NT2/D1 (cell line): ENCODE measurements at regions not wholly inside any gene's neighbourhood (a gene's known extent, or its start where the extent isn't known, plus 50 kb on each side); places are given as distances from the start of the nearest gene placed in this dataset.

Experiments
- DNase-seq: peaks from one replicate; pipeline ENCODE4 v3.0.0-alpha.2; 2011; ENCODE audit warnings: low read depth, low spot score
- H3K27me3 ChIP-seq: 2 replicates; pipeline ENCODE4 v1.6.0; 2011; ENCODE audit warnings: mild to moderate bottlenecking; ENCODE audit not compliant: insufficient read length, insufficient read depth
- H3K36me3 ChIP-seq: 2 replicates; pipeline ENCODE4 v1.6.1; 2011; ENCODE audit warnings: mild to moderate bottlenecking, low read length, mixed read lengths; ENCODE audit not compliant: insufficient read depth, insufficient read length
- H3K4me1 ChIP-seq: 2 replicates; pipeline ENCODE4 v1.5.1; 2011; ENCODE audit not compliant: insufficient read depth, insufficient read length
- H3K4me3 ChIP-seq: 2 replicates; pipeline ENCODE4 v1.5.1; 2011; ENCODE audit warnings: low read depth; ENCODE audit not compliant: insufficient read length
- H3K9ac ChIP-seq: 2 replicates; pipeline ENCODE4 v1.6.0; 2011; ENCODE audit warnings: low read depth; ENCODE audit not compliant: insufficient read length
- H3K9me3 ChIP-seq: 2 replicates; pipeline ENCODE4 v1.5.1; 2011; ENCODE audit warnings: mild to moderate bottlenecking, low read length; ENCODE audit not compliant: insufficient read depth
- SUZ12 ChIP-seq: IDR thresholded peaks from 2 replicates; pipeline ENCODE4 v1.6.1; 2011; ENCODE audit not compliant: insufficient read length, insufficient read depth; ENCODE audit errors: extremely low read depth
- YY1 ChIP-seq: IDR thresholded peaks from 2 replicates; pipeline ENCODE4 v1.6.1; 2011; ENCODE audit not compliant: insufficient read length, insufficient read depth
- ZNF274 ChIP-seq: IDR thresholded peaks from 2 replicates; pipeline ENCODE4 v1.6.1; 2011; ENCODE audit warnings: mild to moderate bottlenecking, low read depth, low read length

DNA sequence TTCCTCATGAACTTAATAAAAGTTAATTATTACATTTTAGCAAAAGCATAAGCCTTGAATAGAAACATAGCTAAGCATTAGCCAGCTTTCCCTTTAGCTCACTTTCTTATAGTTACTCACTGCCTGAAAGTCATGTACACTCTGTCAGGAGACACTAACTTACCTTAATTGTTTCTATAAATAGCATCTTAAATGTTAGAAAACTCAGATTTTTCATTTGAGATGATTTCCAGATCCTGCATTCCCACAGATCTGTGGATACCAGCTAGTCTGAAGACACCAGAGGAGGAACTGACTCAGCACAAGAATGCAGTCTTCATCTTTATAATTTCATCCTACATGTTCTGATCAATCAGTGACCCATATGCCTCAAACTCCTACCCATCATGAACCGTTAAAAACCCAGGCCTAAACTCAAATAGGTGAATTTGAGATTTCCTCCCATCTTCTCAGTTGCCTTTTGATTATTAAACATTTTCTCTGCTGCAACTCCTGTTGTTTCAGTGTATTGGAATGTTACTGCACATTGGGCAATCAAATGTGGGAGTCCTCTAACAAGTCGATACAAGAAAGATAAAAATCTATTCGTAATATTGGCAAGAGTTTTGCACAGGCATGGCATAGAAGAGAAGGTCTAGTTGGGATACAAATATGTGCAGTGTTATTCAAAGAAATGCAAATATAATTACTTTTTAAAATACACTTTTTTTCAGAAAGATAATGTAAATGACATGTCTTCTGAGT, 857.4 kb upstream of the CDH2 start:
- DNase-seq = no peak
- H3K9me3 ChIP-seq = no peaks in the 10 kb centered on the region
- no peaks in the 10 kb centered on the region for H3K27me3 ChIP-seq
- H3K4me3 ChIP-seq = no peak overlapping the region
- no peaks in the 10 kb centered on the region for H3K4me1 ChIP-seq
- no peak overlapping the region for H3K9ac ChIP-seq
- no peaks in the 10 kb centered on the region for H3K36me3 ChIP-seq
- TF ChIP-seq ZNF274 = no peak
- no peak for TF ChIP-seq SUZ12
- no peak for TF ChIP-seq YY1

DNA sequence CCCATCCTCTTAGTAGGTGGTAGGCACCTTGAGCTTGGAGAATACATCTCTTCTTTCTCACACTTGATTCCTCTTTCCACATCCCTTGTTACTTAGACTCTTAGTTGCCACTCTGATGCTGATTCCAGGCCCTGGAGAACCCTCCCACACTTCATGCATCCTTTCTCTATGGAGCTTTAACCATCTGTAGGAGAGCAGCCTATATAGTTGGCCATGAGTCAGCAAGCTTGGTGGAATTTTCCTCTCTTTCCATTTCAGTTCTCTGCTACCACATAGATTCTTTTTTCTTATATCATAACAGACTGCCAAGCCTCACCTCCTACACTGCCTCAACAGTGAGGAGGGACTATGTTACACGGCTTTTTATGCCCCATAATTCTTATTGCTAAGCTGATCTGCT, 851.6 kb upstream of the CDH2 start:
- Histone ChIP-seq H3K9me3 (no peaks in the 10 kb centered on the region), H3K4me1 (no peaks in the 10 kb centered on the region), H3K4me3 (no peak overlapping the region), H3K9ac (no peak overlapping the region), H3K27me3 (no peaks in the 10 kb centered on the region), H3K36me3 (no peaks in the 10 kb centered on the region)
- no peak for DNase-seq
- TF ChIP-seq YY1 (no peak), SUZ12 (no peak), ZNF274 (no peak)

DNA sequence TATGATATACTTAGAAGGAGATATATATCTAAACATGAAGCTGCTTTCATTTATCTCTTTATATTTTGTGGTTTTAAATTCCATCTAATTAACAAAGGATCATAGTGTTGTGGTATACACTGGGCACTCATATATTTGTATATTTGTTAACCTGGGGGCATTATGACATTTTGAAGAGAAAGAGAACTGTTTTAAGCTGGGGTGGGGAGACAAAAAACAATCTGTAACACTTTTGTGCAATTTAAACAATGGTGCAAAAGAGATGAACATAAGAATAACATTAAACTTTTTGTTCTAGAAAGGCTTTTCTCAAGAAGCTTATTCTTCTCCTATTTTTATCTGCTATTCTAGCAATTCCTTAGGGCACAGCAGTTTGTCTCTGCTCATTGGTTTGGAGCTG, 842.0 kb upstream of the CDH2 start:
- Histone ChIP-seq H3K27me3 (no peaks in the 10 kb centered on the region), H3K36me3 (no peaks in the 10 kb centered on the region), H3K9me3 (no peaks in the 10 kb centered on the region), H3K4me3 (no peak overlapping the region), H3K9ac (no peak overlapping the region), H3K4me1 (no peaks in the 10 kb centered on the region)
- TF ChIP-seq SUZ12 = no peak
- TF ChIP-seq ZNF274 = no peak
- TF ChIP-seq YY1 = no peak
- no peak for DNase-seq

DNA sequence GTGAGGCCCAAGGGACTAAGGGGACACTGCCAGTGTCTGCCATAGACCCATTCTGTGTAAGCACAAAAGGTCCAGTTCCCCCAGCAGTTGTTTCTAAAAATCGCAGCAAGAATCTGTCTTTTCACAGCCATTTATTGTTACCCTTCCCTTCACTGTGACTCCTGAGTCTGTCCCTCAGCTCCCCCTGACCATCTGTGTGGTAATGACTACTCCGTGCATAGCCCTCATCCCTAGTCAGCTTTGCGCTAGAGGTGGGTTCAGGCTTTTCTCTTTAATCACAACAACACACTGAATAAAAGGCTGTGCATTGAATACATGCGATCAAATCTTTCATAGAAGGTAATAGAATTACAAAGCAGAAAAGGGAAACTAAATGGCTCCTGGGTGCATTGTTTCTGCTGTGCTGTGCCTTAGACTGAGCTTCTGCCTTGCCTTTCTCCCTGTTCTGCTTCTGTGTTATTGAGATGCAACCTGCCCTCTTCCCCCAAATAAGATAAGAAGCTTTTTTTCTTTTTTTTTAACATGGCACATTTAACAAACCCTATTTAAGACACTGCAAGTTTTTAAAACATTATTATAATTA, 836.0 kb upstream of the CDH2 start:
- TF ChIP-seq YY1 = no peak
- TF ChIP-seq SUZ12 = no peak
- TF ChIP-seq ZNF274 = no peak
- DNase-seq = no peak
- H3K36me3 ChIP-seq = no peaks in the 10 kb centered on the region
- H3K4me1 ChIP-seq = no peaks in the 10 kb centered on the region
- H3K4me3 ChIP-seq = no peak overlapping the region
- H3K9ac ChIP-seq = no peak overlapping the region
- no peaks in the 10 kb centered on the region for H3K9me3 ChIP-seq
- no peaks in the 10 kb centered on the region for H3K27me3 ChIP-seq

DNA sequence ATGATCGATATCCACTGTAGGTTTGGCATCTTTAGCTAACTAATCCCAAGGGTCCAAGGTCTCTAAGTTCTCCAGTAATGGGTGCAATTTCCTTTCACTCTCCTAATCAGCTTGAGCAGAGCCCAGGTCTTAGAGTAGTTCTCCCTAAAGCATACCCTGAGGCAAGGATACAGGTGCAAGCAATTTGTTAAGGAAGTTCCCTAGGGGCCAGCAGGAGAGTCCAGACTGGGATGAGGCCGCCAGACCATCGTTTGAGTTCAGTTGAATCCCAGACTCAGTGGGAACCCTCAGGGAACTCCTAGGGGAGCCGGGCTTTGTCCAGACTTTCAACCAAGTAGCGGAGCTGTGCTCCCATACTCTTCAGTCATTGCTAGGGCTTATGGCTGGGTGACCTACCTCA, 835.4 kb upstream of the CDH2 start:
- Histone ChIP-seq H3K4me1 (no peaks in the 10 kb centered on the region), H3K9ac (no peak overlapping the region), H3K27me3 (no peaks in the 10 kb centered on the region), H3K4me3 (no peak overlapping the region), H3K9me3 (no peaks in the 10 kb centered on the region), H3K36me3 (no peaks in the 10 kb centered on the region)
- no peak for DNase-seq
- TF ChIP-seq YY1 = no peak
- TF ChIP-seq SUZ12 = no peak
- no peak for TF ChIP-seq ZNF274

DNA sequence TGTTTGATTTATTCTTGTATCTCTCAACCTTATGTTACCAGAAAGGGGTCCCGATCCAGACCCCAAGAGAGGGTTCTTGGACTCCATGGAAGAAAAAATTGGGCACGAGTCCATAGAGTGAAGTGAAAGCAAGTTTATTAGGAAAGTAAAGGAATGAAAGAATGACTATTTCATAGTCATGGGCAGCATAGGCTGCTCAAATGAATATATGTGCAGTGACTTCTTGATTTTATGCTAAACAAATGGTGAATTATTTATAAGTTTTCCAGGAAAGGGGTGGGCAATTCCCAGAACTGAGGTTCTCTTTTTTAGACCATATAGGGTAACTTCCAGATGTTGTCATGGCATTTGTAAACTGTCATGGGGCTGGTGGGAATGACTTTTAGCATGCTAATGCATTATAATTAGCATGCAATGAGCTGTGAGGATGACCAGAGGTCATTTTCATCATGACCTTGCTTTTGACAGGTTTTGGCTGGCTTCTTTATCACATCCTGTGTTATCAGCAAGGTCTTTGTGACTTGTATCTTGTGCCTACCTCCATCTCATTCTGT, 832.4 kb upstream of the CDH2 start:
- Histone ChIP-seq H3K9ac (no peak overlapping the region), H3K36me3 (no peaks in the 10 kb centered on the region), H3K9me3 (no peaks in the 10 kb centered on the region), H3K4me3 (no peak overlapping the region), H3K27me3 (no peaks in the 10 kb centered on the region), H3K4me1 (no peaks in the 10 kb centered on the region)
- TF ChIP-seq SUZ12 = no peak
- no peak for TF ChIP-seq ZNF274
- no peak for TF ChIP-seq YY1
- no peak for DNase-seq

DNA sequence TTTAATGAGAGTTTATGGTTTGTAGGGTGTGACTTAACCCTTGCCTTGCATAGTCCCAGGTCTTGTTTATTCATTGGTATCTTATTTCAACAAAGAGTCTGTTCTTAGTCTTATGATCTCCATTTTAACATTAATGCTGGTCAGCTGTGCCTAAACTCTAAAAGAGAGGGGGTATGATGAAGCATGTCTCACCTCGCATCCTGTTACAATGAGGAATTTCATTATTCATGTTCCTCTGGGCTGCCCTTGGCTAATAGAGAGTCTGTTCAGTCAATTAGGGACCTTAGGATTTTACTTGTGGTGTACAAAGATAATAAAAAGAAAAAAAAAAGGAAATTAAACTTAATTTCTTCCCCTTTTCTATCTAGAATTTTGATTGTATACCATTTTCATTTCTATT, 831.9 kb upstream of the CDH2 start:
- Histone ChIP-seq H3K9me3 (no peaks in the 10 kb centered on the region), H3K9ac (no peak overlapping the region), H3K27me3 (no peaks in the 10 kb centered on the region), H3K36me3 (no peaks in the 10 kb centered on the region), H3K4me1 (no peaks in the 10 kb centered on the region), H3K4me3 (no peak overlapping the region)
- no peak for DNase-seq
- TF ChIP-seq SUZ12 = no peak
- no peak for TF ChIP-seq ZNF274
- TF ChIP-seq YY1 = no peak
